ENCODE measurements at regions not wholly inside any gene's neighbourhood (a gene's known extent, or its start where the extent isn't known, plus 50 kb on each side); places are given as distances from the start of the nearest gene placed in this dataset.
"Not testable (repeated sequence)": the region's sequence is repeated elsewhere in the genome, so short reads cannot be mapped to it uniquely, and the experiment has no call there.

DNA sequence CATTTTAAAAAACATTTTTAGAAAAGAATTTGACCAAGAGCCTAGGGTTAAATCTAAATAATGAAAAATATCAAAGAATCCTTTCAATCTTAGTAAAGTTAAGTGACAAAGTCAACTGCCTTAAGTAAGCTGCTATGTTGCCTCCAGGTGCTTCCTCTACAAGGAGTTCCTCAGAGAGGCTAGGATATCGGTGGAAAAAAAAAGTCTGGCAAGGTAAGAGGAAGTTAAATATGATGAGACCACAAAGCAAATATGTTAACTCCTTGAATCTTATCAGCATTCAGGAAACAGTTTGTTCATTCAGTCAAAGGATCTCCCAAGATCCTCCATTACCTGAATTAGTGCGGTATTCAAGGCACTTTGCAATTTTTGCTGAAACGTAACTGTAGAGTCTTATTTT, 563.5 kb downstream of the PTPRC start:
- no peak for DNase-seq

DNA sequence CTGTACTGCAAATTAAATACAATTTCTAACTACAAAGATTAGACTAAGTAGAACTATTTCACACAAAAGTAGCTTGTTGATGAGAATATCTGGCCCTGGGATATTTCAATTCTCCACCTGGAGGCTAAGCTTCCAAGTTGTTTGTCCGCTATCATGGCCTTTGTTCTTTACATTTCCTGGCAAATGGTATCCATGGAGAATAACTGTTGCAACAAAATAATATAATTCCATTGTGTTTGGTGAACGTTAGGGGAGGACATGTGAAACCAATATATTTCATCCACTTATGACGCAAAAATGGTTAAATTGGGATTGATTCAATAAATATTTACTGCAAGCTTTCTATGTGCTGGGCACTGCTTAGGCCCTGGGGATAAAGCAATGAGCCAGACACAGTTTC, 565.4 kb downstream of the PTPRC start:
- no peak for DNase-seq

DNA sequence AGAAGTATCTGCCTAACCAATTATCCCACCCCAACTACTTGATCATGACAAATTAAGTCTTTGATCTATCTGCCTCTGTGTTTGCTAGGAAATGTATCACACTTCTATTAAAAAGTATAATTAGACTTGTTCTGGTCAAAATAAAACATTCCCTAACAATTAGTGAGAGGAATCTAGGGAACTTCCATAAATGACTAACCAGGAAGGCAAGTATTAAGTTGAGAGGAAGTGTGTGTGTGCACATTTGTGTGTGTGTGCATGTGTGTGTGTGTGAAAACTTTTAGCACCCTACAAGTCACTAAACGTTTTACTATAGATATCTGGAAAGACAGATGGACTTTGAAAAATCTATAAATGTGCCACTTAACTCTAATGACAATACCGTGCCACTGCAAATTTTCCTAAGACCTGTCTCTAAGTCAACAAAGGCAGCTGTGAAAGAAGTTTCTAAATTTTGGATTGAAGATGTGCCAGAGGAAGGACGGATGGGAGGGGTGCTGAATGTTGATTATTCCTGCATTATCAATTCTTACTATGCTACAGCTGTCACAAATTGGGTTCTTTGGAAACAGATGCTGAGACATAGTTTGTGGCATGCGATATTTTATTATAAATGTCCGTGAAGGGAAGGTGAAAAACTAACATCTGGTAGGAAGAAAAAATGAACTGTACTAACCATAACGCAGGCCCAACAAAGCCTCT, 567.1 kb downstream of the PTPRC start:
- DNase-seq = no peak

DNA sequence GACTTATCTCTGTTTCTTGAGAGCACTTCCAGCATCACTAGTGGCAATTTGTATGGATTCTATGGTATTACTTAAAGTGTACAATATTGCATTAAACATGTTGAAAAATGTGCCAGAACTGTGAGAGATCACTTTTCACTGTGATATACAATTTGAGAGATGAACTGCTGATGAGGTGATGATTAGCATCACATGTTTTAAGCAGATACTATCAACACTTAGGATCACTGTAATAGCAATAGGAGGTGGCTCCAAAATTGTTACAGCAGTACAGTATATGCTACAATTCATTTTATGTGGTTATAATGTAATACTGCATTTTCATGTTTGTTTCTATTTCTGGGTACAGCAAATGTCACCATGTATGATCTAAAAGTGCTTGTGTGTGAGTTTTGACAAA, 570.0 kb downstream of the PTPRC start:
- no peak for DNase-seq

DNA sequence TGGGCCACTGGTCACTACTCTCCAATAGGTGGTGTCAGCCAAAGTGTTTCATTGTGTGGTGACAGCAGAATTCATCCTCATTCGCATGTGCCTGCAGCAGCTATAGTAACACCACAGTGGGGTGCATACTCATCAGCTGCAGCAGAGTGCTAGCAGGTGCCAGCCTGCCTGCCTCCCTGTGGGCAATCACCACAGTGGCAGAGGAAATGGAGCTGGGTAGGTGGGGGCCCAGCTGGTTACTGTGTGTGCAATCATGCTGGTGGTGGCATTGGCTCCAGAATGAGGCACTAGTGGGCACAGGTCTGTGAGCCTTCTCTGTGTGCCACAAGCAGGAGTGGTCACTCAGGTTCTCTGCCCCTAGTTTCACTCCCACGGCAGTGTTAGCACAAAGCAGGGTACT, 579.2 kb downstream of the PTPRC start:
- no peak for DNase-seq

DNA sequence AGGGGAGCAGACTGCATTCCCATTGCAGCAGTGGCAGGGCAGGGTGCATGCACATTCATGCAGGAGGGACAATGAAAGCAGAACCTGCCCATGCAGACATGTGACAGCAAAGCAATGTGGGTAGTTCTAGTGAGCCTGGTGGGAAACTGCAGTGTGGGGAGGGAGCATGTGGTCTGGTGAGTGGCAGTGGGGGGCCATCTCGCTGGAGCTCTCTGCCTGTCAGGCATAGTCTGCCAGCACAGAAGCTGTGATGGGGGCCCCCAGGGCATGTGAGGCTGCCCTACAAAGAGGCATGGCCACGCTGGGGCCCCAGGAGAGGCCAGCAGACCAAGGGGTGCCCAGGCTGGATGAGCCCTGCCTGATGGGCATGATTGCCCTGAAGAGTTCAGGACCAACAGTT, 579.7 kb downstream of the PTPRC start:
- no peak for DNase-seq

DNA sequence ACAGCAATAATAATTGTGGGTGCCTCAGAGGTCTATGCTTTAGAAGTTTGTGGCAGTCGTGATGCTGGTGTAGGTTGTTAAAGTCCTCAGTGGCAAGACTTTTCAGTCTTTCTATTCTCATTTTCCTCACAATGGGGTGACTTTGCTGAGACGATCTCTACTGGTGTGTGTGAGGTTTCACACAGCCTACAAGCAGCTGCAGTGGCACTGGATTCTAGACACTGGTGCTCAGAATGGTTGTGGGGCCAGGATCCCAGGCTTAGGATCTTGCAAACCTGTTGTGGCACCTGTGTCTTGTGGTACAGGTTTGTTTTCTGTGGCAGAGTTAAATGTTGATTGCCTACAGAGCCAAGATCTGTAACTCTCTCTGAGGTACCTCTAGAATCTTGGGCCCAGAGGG, 581.2 kb downstream of the PTPRC start:
- DNase-seq = no peak

DNA sequence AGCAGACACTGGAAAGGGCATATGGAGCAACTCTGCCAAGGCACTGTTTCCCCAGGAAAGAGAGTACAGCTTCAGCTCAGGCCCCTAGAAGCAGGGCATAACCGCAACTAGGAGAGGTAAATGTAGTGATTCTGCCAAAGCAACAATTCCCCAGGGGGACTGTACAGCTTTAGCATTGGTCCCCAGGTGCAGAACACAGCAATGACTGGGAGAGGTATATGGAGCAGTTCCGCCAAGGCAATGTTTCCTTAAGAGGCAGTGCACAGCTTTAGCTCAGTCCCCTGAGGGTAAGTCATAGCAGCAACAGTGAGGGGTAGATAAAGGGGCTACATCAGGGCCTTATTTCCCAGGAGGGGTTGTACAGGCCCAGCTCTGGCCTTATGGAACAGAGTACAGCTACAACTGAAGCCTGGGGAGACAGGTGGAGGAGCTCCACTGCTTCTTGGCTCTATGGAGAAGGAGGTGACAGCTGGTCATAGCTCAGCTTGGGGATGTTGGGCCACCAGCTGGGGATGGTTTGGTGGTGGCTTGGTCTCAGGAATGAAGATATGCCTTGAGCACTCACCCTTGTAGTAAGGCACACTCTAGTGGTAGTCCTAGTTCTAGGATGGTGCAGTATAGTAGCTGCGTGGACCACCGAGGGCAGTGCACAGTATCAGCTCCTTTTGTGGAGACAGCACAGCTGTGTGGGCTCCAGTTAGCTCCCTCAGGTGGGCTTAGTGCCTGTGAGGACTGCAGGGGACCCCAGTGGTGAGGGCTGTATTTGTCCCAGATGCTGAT, 582.7 kb downstream of the PTPRC start:
- DNase-seq = no peak

DNA sequence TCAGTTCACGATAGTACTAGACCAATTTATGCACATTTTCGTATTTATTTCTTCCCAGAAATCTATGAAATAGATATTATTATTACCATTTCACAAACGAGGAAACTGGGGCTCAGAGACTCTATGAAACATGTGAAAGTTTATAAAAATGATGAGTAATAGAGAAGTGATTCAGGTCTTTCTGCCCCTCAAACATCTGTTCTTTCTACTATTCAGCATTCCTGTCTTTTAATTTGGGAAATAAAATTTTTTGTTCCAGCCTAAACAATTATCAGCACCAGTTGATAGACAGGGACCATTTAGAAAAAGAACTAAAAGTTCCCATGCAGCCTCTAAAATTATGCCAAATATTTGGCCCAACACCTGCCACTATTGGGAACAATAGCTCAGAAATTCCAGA, 585.1 kb downstream of the PTPRC start:
- no peak for DNase-seq

DNA sequence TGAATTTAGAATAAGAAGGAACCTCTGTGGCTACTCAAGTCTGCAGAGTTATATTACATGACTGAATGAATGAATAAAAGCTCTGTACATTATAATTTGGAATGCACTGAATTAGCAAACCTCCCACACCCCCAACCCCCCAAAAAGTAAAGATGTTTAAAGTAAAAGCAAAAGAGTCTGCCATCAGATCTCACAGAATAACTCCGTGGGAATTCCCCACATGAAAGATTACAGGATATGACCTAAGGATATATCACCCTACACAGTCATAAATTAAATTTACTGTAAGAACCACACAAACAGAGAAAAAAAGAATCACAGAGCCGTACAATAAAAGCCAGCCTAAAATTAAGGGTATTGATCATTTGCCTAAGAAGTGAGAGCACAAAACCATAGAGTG, 587.3 kb downstream of the PTPRC start:
- no peak for DNase-seq

DNA sequence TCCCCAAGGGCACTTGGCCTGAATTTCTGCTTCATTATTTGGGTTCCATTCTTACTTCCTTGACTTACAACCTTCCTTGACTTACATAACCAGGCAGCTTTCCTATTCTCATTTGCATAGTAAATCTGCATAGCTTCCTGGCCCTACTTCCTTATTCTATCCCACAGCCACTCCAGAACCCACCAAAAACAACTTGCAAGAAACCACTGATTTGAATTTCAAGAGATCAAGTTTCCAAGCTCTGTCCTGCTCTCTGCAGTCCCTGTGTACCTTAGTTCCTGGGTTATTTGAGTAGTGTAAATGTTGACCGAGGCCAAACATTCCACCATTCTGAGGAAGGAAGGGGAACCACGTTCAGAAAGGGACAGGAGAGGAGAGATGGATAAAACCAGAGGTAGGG, 603.3 kb downstream of the PTPRC start:
- DNase-seq = no peak

DNA sequence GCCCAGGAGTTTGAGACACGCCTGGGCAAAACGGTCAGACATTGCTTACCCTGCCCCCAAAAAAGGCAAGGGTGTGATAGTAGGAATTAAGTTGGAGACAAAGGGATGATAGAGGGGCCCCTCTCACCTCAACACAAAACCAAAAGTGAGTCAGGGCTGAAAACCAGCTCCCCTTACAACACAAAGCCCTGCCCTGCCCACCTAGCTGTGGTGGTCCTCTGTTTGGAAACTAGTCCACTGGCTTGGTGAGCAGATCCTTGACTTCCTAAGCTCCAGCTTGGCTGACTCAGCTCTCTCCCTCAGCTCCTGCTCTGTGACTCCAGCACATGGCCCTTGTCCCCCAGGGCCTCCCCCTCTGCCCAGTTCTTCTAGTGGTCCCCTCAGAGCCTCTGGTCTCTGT, 603.8 kb downstream of the PTPRC start:
- DNase-seq = no peak

DNA sequence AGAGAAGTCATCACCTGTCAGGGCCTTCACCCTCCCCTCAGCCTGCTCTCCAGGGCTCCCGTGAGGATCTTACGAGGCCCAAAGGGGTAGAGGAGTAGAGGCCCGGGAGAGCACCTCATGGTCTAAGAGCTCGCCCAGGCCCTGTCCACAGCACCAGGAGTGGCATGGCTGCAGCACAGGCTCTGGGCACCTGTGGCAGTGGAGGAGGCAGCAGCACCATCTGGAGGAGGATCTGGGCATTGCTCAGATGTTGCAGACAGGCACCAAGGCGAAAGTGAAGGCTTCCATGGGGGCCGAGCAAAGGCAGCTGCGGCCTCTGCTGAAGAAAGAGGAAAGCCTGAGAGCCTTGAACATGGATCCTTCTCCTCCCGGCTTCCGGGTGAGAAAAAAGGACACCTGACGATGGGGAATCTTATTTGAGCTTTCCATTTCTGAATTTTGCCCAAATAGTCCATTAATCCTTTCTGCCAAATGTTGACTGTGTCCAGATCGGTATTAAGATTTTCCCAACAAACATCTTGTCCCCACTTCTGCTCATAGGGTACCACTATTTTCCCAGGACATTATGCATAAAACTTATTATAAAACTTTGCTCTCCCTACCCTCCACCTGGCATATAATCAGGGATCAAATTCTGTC, 604.7 kb downstream of the PTPRC start:
- DNase-seq = peak in 50 of 56 donors; percentile 2 to 79 (median 40)

DNA sequence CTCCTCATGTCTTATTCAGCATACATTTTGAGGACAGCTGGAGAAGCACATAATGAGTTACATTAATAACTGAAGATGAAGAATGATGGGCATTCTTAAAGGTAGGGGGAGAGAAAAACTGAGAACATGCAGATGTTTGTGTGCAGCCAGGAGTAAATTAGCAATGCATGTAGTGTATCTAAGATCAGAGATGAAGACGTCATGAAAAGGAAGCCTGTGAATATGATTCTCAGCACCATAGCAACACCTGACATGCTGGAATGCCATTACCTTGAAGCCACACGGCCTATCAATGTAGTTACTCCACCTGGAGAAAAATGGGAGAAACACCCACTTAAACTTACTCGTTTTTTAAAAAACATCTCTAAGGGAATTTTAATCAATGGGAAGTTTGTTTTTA, 607.1 kb downstream of the PTPRC start:
- no peak for DNase-seq

DNA sequence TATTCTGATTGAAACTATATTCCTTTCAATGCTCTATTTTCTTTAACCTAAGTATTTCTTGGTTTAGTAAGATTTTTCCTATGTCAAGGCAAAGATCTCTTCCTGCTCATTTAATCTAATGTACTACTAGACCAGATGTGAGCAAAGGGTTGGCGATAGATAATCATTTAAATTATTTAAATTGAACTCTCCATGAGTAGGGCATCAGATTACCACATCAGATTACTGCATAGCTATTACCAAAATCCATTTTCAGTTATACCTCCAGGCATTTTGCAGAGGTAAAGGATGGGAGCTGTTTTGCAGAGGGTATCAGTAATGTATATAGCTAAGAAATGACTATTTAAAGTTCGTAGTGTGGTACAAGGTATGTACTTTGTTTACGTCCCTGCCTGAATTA, 607.9 kb downstream of the PTPRC start:
- no peak for DNase-seq

DNA sequence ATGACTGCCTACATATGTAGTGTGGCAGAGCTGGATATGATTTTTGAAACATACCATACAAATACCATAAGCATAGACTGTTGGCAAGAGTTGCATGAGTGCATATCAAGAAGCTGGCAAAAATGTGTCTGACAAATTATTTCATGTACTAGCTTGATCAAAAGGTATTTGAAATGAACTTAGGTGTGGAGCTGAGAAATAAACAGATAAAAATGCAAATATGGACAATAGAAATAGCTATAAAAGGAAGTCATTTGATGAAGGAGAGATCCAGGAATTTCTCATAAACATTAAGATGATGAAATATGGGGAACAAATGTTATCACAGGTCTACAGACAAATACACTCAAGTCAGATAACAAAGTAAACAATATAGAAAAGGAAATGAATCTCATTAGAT, 609.1 kb downstream of the PTPRC start:
- DNase-seq = no peak

DNA sequence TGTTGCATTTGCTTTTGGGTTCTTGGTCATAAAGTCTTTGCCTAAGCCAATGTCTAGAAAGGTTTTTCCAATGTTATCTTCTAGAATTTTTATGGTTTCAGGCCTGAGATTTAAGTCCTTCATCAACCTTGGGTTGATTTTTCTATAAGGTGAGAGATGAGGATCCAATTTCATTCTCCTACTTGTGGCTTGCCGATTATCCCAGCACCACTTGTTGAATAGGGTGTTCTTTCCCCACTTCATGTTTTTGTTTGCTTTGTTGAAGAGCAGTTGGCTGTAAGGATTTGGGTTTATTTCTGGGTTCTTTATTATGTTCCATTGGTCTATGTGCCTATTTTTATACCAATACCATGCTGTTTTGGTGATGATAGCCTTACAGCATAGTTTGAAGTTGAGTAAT, 615.2 kb downstream of the PTPRC start:
- not testable (repeated sequence) for DNase-seq

DNA sequence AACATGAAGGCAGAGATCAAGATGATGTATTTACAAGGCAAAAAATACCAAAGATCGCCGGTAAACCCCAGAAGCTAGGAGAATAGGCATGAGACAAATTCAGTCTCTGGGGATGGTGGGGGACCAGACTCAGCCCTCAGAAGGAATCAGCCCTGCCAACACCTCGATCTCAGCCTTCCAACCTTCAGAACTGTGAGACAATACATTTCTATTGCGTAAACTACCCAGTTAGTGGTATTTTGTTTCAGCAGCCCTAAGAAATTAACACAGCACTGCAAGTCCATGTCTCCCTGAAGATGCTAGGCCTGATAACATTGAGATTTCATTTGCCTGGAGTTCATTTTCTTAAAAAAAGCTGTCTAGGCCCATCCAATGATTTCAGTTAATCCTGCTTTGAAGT, 622.5 kb downstream of the PTPRC start:
- DNase-seq = no peak

DNA sequence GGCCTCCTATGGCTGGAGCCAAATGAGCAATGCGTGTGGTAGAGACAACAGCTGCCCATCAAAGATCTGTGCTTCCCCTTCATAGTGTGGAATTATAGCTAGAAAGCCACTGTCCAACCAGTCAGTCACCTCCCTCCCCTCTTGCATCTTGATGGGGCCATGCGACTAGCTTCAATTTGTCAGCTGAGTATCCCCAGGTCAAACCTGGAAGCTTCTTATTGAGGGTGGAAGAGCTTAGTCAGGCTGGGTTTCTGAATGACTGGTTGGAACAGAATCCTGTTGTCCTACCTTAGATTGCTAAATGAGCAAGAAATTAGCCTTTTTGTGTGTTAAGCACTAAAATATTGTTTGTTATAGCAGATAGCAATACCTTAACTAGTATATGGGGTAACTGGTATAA, 625.4 kb downstream of the PTPRC start:
- no peak for DNase-seq

DNA sequence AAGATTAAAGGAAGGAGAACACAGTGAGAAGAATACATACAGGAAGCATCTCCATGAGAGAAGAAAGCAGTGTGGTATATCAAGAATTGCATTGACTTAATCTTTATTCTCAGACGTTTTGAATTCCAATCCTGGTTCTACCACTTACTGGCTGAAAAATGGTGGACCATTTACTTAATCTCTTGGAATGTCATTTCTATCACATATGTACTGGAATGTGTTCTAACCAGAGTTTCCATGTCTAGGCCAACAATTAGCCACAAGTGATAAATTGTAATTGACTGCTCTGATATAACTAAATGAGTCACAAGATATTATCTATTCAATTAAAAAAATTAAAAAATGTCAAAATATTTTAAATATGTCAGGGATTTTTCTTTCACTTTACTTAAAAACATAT, 626.1 kb downstream of the PTPRC start:
- DNase-seq = no peak

DNA sequence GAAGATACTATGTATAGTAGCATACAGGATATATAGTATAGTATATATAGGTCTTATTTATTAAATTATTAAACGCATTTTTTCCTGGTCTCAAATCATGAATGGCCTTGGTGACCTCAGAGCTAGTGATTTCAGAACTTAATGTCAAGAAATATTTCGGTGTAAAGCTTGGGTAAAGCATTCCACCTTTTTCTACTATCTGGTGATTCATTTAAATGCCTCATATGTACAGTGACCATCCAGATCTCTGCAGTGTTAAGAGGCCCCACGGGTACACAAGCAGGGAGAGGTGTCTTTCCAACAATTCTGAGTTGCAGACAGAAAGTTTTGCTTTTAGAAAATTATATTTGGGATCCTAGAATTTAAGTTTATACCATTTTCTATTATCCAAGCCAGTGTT, 626.5 kb downstream of the PTPRC start:
- DNase-seq = no peak

DNA sequence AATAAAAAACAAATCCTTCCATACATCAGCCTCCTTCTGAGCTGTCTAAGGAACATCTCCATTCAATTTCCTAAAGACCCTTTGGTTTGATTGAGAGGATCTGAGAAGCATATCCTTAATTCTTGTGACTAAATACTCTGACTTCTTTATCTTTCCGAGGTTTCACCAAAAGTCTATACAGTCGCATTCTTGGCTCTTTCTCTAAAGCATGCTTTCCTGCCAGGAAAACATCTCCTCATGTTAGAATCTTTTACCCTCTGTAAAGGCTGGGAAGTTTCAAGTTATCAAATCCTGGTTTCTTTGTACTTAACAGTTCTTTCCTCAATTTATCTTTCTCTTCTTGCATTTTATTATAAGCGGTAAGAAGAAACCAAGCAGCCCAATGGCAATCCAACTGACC, 630.4 kb downstream of the PTPRC start:
- DNase-seq = no peak

DNA sequence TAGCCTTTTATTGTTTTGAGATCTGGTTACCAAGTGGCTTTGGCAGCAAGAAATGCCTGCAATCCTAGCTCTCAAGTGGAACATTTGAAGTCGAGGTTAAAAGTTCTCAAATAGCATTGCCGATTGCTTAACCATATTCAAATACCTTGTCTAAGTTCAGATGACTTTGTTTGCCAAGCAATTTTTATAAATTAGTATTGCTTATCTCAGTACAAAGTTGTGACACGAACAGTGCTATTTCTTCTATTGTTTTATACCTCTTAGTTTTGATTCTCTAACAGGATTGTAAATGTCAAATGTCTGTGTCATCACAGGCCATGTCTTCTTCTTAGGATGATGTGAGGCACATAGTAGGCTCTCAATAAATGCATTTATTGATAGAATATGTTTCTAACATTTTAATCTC, 633.3 kb downstream of the PTPRC start:
- no peak for DNase-seq

Data from nucleus accumbens (tissue), 56 donors.